Tibial nerve (tissue), 3 donors: ENCODE measurements at regions not wholly inside any gene's neighbourhood (a gene's known extent, or its start where the extent isn't known, plus 50 kb on each side); places are given as distances from the start of the nearest gene placed in this dataset.

Experiments
- CTCF ChIP-seq, 5 experiments: fragments of 200-600 bp in 3 of 5; fragments of 450-650 bp in 2 of 5; sonication (generic) in 3 of 5; IDR thresholded peaks; one replicate each; pipeline ENCODE4 v1.5.1; 2016 to 2019; ENCODE audit warnings: antibody characterized with exemption in 5 of 5, mild to moderate bottlenecking in 3 of 5, moderate library complexity in 2 of 5
- POLR2A ChIP-seq, 2 donors: fragments of 450-650 bp; IDR thresholded peaks; one replicate each; pipeline ENCODE4 v1.6.1; 2017; ENCODE audit warnings: antibody characterized with exemption in 2 of 2, mild to moderate bottlenecking in 2 of 2, moderate library complexity in 2 of 2

- TF ChIP-seq CTCF (IDR thresholded peaks at IDR 0.05) (no peak), POLR2A (IDR thresholded peaks at IDR 0.05) (no peak)
Observed at GRCh38 chr18:60554967-60555366, 182.4 kb upstream of the MC4R start.
